HEK293T (cell line): ENCODE measurements at regions not wholly inside any gene's neighbourhood (a gene's known extent, or its start where the extent isn't known, plus 50 kb on each side); places are given as distances from the start of the nearest gene placed in this dataset.

Experiments used
- L3MBTL2 ChIP-seq: fragments of 450-650 bp; conservative IDR thresholded peaks from 2 replicates; pipeline ENCODE4 v1.6.1; 2016; ENCODE audit warnings: mild to moderate bottlenecking
- SP1 ChIP-seq: fragments of 450-650 bp; IDR thresholded peaks from 2 replicates; pipeline ENCODE4 v1.6.1; 2017

GRCh38 chr4:31662951-31663350, 942.8 kb downstream of the PCDH7 start:
- TF ChIP-seq L3MBTL2: no peak
- TF ChIP-seq SP1: no peak
